CD14-positive monocyte (primary cell): ENCODE measurements at regions not wholly inside any gene's neighbourhood (a gene's known extent, or its start where the extent isn't known, plus 50 kb on each side); places are given as distances from the start of the nearest gene placed in this dataset.

Experiments
- DNase-seq, 3 donors: peaks; one replicate each; pipeline ENCODE4 v3.0.0-alpha.2; 2011 to 2022
- H2AFZ ChIP-seq: 2 replicates; pipeline ENCODE4 v1.6.0; 2012; ENCODE audit warnings: mild to moderate bottlenecking, low read depth, low read length, inconsistent platforms; ENCODE audit not compliant: insufficient read depth, poor library complexity, severe bottlenecking
- H3K27ac ChIP-seq, 2 donors: 1 replicate in 1 of 2; 2 replicates in 1 of 2; pipeline ENCODE4 v1.5.1; 2012 to 2013; ENCODE audit warnings: low read length in 2 of 2, control low read depth in 1 of 2, inconsistent platforms in 1 of 2, low read depth in 1 of 2, mild to moderate bottlenecking in 1 of 2
- H3K27me3 ChIP-seq, 2 donors: one replicate each; pipeline versions ENCODE4 v1.6.0 to v1.6.1; 2011 to 2013; ENCODE audit warnings: low read length in 2 of 2; ENCODE audit not compliant: control insufficient read depth in 2 of 2, insufficient read depth in 2 of 2
- H3K36me3 ChIP-seq, 2 donors: replicated peaks in 1 of 2; 1 replicate in 1 of 2; 2 replicates in 1 of 2; pipeline versions ENCODE4 v1.5.1 to v1.6.1; 2012 to 2013; ENCODE audit warnings: low read length in 2 of 2, control low read depth in 1 of 2, inconsistent platforms in 1 of 2, mild to moderate bottlenecking in 1 of 2; ENCODE audit not compliant: insufficient read depth in 2 of 2, control insufficient read depth in 1 of 2
- H3K4me1 ChIP-seq, 2 donors: 1 replicate in 1 of 2; 2 replicates in 1 of 2; pipeline versions ENCODE4 v1.5.1 to v1.6.1; 2012 to 2013; ENCODE audit warnings: low read length in 2 of 2, control low read depth in 1 of 2, inconsistent platforms in 1 of 2, mild to moderate bottlenecking in 1 of 2, moderate library complexity in 1 of 2; ENCODE audit not compliant: insufficient read depth in 2 of 2, control insufficient read depth in 1 of 2
- H3K4me2 ChIP-seq: replicated peaks from 2 replicates; pipeline ENCODE3; 2012; ENCODE audit warnings: low read length, moderate library complexity, mild to moderate bottlenecking; ENCODE audit not compliant: poor library complexity, severe bottlenecking; ENCODE audit errors: extremely low read depth
- H3K4me3 ChIP-seq, 3 experiments: fragments of 200-600 bp in 1 of 3; sonication (generic) in 1 of 3; replicated peaks in 1 of 3; 1 replicate in 2 of 3; 2 replicates in 1 of 3; pipeline ENCODE4 v1.5.1; 2011 to 2013; ENCODE audit warnings: low read length in 3 of 3, mild to moderate bottlenecking in 3 of 3, control low read depth in 2 of 3, low read depth in 2 of 3, inconsistent platforms in 1 of 3, moderate library complexity in 1 of 3
- H3K79me2 ChIP-seq: 2 replicates; pipeline ENCODE4 v1.6.0; 2012; ENCODE audit warnings: mild to moderate bottlenecking, control low read depth, inconsistent platforms, low read length, moderate library complexity; ENCODE audit not compliant: insufficient read depth
- H3K9ac ChIP-seq: 2 replicates; pipeline ENCODE4 v1.6.0; 2017; ENCODE audit warnings: low read length, mild to moderate bottlenecking; ENCODE audit not compliant: insufficient read depth, poor library complexity, severe bottlenecking
- H3K9me3 ChIP-seq, 2 donors: replicated peaks in 1 of 2; 1 replicate in 1 of 2; 2 replicates in 1 of 2; pipeline versions ENCODE4 v1.5.1 to v1.6.1; 2012 to 2013; ENCODE audit warnings: low read length in 2 of 2, control low read depth in 1 of 2; ENCODE audit not compliant: control insufficient read depth in 1 of 2, insufficient read depth in 1 of 2
- H4K20me1 ChIP-seq: 2 replicates; pipeline ENCODE4 v1.6.0; 2012; ENCODE audit warnings: mild to moderate bottlenecking, low read length, control low read depth, moderate library complexity; ENCODE audit not compliant: insufficient read depth
- H3K27ac Mint-ChIP-seq, 7 donors: one replicate each; pipeline ENCODE4 v1.8.0; 2020; ENCODE audit warnings: mild to moderate bottlenecking in 7 of 7, mixed read lengths in 7 of 7, moderate library complexity in 6 of 7, inconsistent platforms in 2 of 7
- H3K27me3 Mint-ChIP-seq, 3 donors: one replicate each; pipeline ENCODE4 v1.8.0; 2021 to 2022; ENCODE audit warnings: low read depth in 3 of 3, mild to moderate bottlenecking in 3 of 3, mixed read lengths in 3 of 3, moderate library complexity in 3 of 3, inconsistent platforms in 1 of 3
- H3K36me3 Mint-ChIP-seq, 2 donors: one replicate each; pipeline ENCODE4 v1.8.0; 2020; ENCODE audit warnings: mixed read lengths in 2 of 2, inconsistent platforms in 1 of 2, mild to moderate bottlenecking in 1 of 2
- H3K4me1 Mint-ChIP-seq: one replicate; pipeline ENCODE4 v1.8.0; 2020; ENCODE audit warnings: mild to moderate bottlenecking, mixed read lengths
- H3K4me3 Mint-ChIP-seq, 2 donors: one replicate each; pipeline ENCODE4 v1.8.0; 2020; ENCODE audit warnings: mild to moderate bottlenecking in 2 of 2, mixed read lengths in 2 of 2, moderate library complexity in 1 of 2
- H3K9me3 Mint-ChIP-seq, 7 donors: one replicate each; pipeline ENCODE4 v1.8.0; 2020 to 2022; ENCODE audit warnings: mixed read lengths in 7 of 7, mild to moderate bottlenecking in 6 of 7, moderate library complexity in 6 of 7, inconsistent platforms in 2 of 7
- WGBS: methylation state at CpG from one replicate; pipeline ENCODE4 v1.1.5; 2013; ENCODE audit warnings: missing lambda C conversion rate; ENCODE audit not compliant: insufficient coverage; 5-methylcytosine and 5-hydroxymethylcytosine counted together
- intact Hi-C, 2 donors: fragments of 100-400 bp; cut with micrococcal nuclease; formaldehyde crosslinking; loops; one replicate each; pipeline versions ENCODE4 v1.15.0 to v1.15.1; 2023
- TF ChIP-seq, protein P1 (sequence below): fragments of 200-600 bp; IDR thresholded peaks from one replicate; pipeline ENCODE4 v1.8.0; 2022; ENCODE audit warnings: antibody characterized with exemption, mild to moderate bottlenecking

DNA sequence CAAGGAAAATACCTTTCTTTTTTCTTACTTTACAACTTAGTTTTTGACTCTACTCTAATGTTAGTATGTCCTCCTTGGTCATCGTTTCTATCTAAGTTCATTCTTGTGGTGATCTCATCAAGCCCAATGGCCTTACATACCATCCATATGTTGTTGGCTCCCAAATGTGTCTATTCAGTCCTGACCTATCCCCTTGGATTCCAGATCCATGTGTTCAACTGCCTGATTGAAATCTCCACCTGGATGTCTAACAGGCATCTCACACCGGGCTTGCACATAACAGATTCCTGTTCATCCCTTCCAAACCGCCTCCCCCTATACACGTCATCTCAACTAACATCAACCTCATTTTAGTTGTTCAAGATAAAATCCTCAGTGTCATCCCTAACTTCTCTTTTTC is 382.6 kb downstream of the SOX2 start:
- intact Hi-C loops, result no loop called here
- H2AFZ ChIP-seq, result no peak overlapping the region
- H3K27ac ChIP-seq, result no peak overlapping the region
- H4K20me1 ChIP-seq, result no peaks in the 10 kb centered on the region
- H3K9me3 Mint-ChIP-seq, result peaks cover 0 to 6% (median 0%) of the 10 kb centered on the region in 7 donors
- no peak for DNase-seq
- no peak overlapping the region for H3K27ac Mint-ChIP-seq
- H3K79me2 ChIP-seq, result no peaks in the 10 kb centered on the region
- no peaks in the 10 kb centered on the region for H3K4me1 Mint-ChIP-seq
- no peaks in the 10 kb centered on the region for H3K4me1 ChIP-seq
- H3K36me3 Mint-ChIP-seq, result no peaks in the 10 kb centered on the region
- no peak overlapping the region for H3K4me2 ChIP-seq
- no peaks in the 10 kb centered on the region for H3K36me3 ChIP-seq
- H3K27me3 ChIP-seq, result no peaks in the 10 kb centered on the region
- H3K9me3 ChIP-seq, result no peaks in the 10 kb centered on the region
- no peak overlapping the region for H3K4me3 Mint-ChIP-seq
- TF ChIP-seq, protein P1, sequence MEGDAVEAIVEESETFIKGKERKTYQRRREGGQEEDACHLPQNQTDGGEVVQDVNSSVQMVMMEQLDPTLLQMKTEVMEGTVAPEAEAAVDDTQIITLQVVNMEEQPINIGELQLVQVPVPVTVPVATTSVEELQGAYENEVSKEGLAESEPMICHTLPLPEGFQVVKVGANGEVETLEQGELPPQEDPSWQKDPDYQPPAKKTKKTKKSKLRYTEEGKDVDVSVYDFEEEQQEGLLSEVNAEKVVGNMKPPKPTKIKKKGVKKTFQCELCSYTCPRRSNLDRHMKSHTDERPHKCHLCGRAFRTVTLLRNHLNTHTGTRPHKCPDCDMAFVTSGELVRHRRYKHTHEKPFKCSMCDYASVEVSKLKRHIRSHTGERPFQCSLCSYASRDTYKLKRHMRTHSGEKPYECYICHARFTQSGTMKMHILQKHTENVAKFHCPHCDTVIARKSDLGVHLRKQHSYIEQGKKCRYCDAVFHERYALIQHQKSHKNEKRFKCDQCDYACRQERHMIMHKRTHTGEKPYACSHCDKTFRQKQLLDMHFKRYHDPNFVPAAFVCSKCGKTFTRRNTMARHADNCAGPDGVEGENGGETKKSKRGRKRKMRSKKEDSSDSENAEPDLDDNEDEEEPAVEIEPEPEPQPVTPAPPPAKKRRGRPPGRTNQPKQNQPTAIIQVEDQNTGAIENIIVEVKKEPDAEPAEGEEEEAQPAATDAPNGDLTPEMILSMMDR, result no peak
- no peak overlapping the region for H3K4me3 ChIP-seq
- no peak overlapping the region for H3K9ac ChIP-seq
- WGBS, result 91% methylated on average over 4 of the region's 4 CpGs
- peaks cover 0 to 1% (median 0%) of the 10 kb centered on the region in 3 donors for H3K27me3 Mint-ChIP-seq

DNA sequence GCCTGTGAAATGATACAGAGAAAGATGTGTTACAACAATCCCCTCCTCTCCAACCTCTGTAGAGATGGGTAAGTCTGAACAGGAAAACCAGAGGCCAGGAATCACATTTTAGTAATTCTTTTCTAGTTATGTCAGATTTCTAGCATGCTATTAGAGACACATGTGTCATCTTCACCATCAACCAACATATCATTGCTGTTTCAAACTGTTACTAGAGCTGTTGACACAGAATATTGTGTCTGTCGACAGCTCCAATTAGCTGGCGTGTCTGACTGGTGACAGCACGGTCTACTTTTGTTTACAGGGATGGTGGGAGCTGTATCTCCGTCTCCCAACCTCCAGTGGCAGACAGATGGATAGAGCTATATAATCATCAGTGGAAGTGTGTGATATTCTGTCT is 393.2 kb downstream of the SOX2 start:
- H3K27ac ChIP-seq, result no peak overlapping the region
- no peak for DNase-seq
- H3K4me1 Mint-ChIP-seq, result no peaks in the 10 kb centered on the region
- no peak overlapping the region for H3K4me3 ChIP-seq
- no peak overlapping the region for H2AFZ ChIP-seq
- H4K20me1 ChIP-seq, result no peaks in the 10 kb centered on the region
- no peaks in the 10 kb centered on the region for H3K27me3 ChIP-seq
- 87% methylated on average over 3 of the region's 4 CpGs for WGBS
- H3K9ac ChIP-seq, result no peak overlapping the region
- no peak overlapping the region for H3K4me2 ChIP-seq
- intact Hi-C loops, result no loop called here
- H3K4me3 Mint-ChIP-seq, result no peak overlapping the region
- H3K9me3 Mint-ChIP-seq, result peaks cover 0 to 8% (median 5%) of the 10 kb centered on the region in 7 donors
- TF ChIP-seq, protein P1, result no peak
- peaks cover 2 to 12% of the 10 kb centered on the region in 2 donors for H3K9me3 ChIP-seq
- no peaks in the 10 kb centered on the region for H3K4me1 ChIP-seq
- no peaks in the 10 kb centered on the region for H3K79me2 ChIP-seq
- H3K36me3 Mint-ChIP-seq, result no peaks in the 10 kb centered on the region
- H3K27ac Mint-ChIP-seq, result no peak overlapping the region
- H3K27me3 Mint-ChIP-seq, result no peaks in the 10 kb centered on the region
- H3K36me3 ChIP-seq, result no peaks in the 10 kb centered on the region
